GM13976 (cell line): ENCODE measurements at regions not wholly inside any gene's neighbourhood (a gene's known extent, or its start where the extent isn't known, plus 50 kb on each side); places are given as distances from the start of the nearest gene placed in this dataset.

Experiments
- DNase-seq: peaks from one replicate; pipeline ENCODE4 v3.0.0; 2012; ENCODE audit warnings: low spot score
- in situ Hi-C: fragments of 300-500 bp; cut with MboI; formaldehyde crosslinking; loops from one replicate; pipeline ENCODE4 v1.12.0; 2022; ENCODE audit warnings: low sequenced_read_pairs, mixed read lengths, inconsistent platforms; ENCODE audit not compliant: unreplicated experiment
- TF ChIP-seq, protein P1 (sequence below): IDR thresholded peaks from 2 replicates; pipeline ENCODE4 v1.5.1; 2012; ENCODE audit warnings: borderline replicate concordance, mild to moderate bottlenecking; ENCODE audit not compliant: insufficient read depth; ENCODE audit errors: extremely low read depth, missing control alignments, control extremely low read depth

DNA sequence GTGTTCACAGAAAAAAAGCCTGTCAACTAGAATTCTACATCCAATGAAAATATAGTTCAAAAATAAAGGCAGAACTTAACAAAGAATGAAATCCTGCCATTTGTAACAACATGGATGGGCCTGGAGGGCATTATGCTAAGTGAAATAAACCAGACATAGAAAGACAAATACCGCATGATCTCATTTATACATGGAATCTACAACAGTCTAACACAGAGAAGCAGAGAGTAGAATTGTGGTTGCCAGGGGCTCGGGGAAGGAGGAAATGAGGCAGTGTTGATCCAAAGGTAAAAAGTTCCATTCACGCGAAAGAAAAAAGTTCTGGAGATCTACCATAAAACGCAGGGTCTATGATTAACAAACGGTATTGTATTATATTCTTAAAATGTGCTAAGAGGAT lies 282.6 kb downstream of the MRPL39 start:
- no peak for DNase-seq
- in situ Hi-C loops, result loop anchor here (25.0 kb wide), 1 partner anchor 437 kb away; no protein-coding TSS in a partner anchor
- TF ChIP-seq, protein P1, sequence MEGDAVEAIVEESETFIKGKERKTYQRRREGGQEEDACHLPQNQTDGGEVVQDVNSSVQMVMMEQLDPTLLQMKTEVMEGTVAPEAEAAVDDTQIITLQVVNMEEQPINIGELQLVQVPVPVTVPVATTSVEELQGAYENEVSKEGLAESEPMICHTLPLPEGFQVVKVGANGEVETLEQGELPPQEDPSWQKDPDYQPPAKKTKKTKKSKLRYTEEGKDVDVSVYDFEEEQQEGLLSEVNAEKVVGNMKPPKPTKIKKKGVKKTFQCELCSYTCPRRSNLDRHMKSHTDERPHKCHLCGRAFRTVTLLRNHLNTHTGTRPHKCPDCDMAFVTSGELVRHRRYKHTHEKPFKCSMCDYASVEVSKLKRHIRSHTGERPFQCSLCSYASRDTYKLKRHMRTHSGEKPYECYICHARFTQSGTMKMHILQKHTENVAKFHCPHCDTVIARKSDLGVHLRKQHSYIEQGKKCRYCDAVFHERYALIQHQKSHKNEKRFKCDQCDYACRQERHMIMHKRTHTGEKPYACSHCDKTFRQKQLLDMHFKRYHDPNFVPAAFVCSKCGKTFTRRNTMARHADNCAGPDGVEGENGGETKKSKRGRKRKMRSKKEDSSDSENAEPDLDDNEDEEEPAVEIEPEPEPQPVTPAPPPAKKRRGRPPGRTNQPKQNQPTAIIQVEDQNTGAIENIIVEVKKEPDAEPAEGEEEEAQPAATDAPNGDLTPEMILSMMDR, result no peak

DNA sequence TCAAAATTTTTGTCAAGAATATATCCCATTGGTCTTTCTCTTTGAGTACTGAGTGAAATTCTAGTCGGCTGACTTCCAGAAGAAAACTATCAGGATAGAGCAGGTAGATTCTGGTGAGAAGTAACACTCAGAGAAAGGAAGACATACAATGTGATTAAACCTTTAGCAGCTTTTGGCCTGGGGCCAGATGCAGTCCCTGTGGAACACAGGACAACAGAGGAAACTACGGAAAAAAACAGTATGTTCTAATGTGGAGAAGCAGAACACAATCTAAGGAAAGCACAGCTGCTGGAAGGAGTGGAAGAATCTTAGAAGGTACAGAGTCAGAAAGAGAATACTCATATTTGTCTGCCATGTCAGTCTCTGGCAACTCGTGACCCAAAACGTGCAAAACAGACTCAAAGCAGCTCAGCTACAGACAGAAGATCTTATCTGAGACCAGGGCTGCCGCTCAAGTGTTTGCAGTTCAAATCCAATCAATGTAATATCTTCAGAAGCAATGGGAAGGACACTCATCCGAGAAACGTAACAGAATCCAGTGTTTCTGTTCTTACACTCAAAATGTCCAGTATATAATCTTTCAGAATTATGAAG lies 283.8 kb downstream of the MRPL39 start:
- in situ Hi-C loops, result loop anchor here (25.0 kb wide), 1 partner anchor 436 kb away; no protein-coding TSS in a partner anchor

DNA sequence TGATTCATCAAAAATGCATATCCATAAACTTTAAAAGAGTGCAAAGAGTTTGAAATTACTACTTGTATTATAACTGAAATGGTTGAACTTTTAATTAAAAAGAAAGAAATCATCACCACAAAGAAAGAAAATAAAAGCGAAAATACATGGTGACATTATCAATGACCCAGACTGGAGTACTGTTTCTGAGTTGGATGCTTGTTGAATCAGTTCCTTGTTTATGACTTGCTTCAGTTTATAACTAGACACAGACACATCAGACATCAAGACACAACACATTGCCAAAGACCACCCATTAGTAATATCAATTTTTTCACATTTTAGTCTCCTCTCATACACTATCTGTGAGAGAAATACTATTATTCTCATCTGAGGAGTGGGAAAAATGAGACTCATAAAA lies 293.0 kb downstream of the MRPL39 start:
- no peak for DNase-seq
- TF ChIP-seq, protein P1, result no peak
- in situ Hi-C loops, result loop anchor here (25.0 kb wide), 1 partner anchor 427 kb away; no protein-coding TSS in a partner anchor

More for the DNA sequence above, 283.8 kb downstream of the MRPL39 start:
- DNase-seq, result no peak
- TF ChIP-seq, protein P1, result no peak

DNA sequence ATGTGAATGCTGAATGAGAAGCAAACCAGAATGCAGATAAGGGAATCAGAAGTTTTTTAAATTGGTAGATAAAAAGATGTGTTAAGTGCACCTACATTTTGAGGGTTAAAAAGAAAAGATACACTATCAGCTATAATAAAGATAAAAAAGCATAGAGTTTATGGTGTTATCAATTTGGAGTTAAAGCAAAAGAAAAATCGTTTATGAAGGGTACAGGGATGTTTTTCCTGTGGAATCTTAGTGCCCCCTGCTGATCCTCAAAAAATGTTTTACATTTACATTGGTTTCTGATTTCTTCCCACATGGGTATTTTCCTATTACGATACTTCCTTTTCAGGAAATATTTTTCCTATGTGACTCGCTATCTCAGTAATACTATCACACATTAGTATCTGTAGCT lies 293.5 kb downstream of the MRPL39 start:
- TF ChIP-seq, protein P1, result no peak
- in situ Hi-C loops, result loop anchor here (25.0 kb wide), 1 partner anchor 427 kb away; no protein-coding TSS in a partner anchor
- DNase-seq, result no peak

DNA sequence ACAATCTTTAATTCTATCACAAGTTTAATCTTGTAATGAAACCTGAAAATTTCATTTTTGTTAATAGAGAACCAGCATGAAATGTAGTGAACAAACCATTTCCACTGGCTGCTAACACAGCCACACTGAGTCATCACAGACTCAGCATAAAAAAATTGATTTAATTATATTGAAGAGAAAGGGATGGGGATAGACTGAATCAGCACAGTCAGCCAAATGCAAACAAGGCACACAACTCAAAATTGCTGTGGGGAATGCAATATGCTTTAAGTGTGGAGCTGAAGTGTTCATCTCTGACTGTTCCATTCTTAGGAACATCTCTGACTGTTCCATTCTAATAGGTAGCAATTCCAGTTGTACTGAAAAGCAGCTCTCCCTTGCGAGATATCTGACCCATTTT lies 299.8 kb downstream of the MRPL39 start:
- no peak for DNase-seq
- TF ChIP-seq, protein P1, result no peak
- in situ Hi-C loops, result loop anchor here (25.0 kb wide), 1 partner anchor 420 kb away; no protein-coding TSS in a partner anchor

DNA sequence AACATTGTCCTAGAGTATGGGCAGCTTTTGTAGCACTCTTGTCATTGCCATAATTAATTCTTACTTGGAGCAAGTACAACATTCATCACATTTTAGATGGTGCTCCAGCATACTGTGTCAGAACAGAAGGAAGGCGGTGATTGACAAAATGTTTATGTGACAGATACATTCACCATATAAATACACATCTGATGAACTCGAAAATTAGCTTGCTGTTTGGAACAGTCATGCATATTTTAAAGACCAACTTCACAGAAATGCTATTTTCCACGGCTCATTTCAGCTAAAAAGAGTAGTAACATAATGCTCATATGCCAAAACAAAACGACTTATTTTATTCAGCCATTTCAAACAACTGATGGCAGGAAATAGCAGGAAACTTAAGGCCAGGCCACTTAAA lies 302.7 kb downstream of the MRPL39 start:
- TF ChIP-seq, protein P1, result no peak
- DNase-seq, result no peak
- in situ Hi-C loops, result loop anchor here (25.0 kb wide), 1 partner anchor 417 kb away; no protein-coding TSS in a partner anchor
